ENCODE measurements at regions not wholly inside any gene's neighbourhood (a gene's known extent, or its start where the extent isn't known, plus 50 kb on each side); places are given as distances from the start of the nearest gene placed in this dataset.

DNA sequence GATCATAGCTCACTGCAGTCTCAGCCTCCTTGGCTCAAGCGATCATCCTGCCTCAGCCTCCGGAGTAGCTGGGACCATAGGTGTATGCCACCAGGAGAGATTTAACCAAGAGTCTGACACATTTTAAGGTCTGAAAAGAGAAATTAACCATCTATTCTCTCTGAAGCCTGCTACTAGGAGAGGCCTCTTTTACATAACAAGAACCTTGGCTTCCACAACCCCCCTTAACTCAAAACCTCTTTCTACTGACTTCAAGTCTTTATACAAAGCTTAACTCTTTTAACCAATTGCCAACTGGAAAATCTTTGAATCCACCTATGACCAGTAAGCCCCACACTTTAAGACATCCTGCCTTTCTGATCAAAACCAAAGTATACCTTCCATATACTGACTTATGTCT, 279.9 kb upstream of the CELF4 start:
- TF ChIP-seq CTCF (IDR thresholded peaks at IDR 0.05; ENCODE audit: insufficient read depth, low read length, poor library complexity, severe bottlenecking) (no peak), EZH2phosphoT487 (conservative IDR thresholded peaks at IDR 0.05; ENCODE audit: low read length) (no peak)

All from SU-DHL-6 (cell line).